K562 (cell line): ENCODE measurements at regions not wholly inside any gene's neighbourhood (a gene's known extent, or its start where the extent isn't known, plus 50 kb on each side); places are given as distances from the start of the nearest gene placed in this dataset.

Experiments used
- CTCF ChIP-seq, 3 experiments: IDR thresholded peaks in 2 of 3; conservative IDR thresholded peaks in 1 of 3; 2 replicates each; pipeline ENCODE4 v1.5.1; 2011 to 2012; ENCODE audit warnings: low read length in 3 of 3, mild to moderate bottlenecking in 3 of 3, control low read depth in 2 of 3, improper control_type of control experiment in 1 of 3, inconsistent platforms in 1 of 3, low read depth in 1 of 3, mixed read lengths in 1 of 3, moderate library complexity in 1 of 3; ENCODE audit not compliant: insufficient read depth in 2 of 3
- GTF2A2 ChIP-seq: IDR thresholded peaks from 2 replicates; pipeline ENCODE4 v1.6.1; 2016; ENCODE audit warnings: mild to moderate bottlenecking, missing genetic modification characterization, missing compliant biosample characterization
- JUND ChIP-seq, 2 experiments: IDR thresholded peaks; 2 replicates in 1 of 2; 3 replicates in 1 of 2; pipeline ENCODE4 v1.6.1; 2011; ENCODE audit warnings: borderline replicate concordance in 2 of 2, low read depth in 2 of 2, low read length in 2 of 2, improper control_type of control experiment in 1 of 2, missing biosample characterization in 1 of 2, missing genetic modification characterization in 1 of 2, missing genetic modification reagents in 1 of 2
- RNF2 ChIP-seq: sonication (generic); IDR thresholded peaks from 2 replicates; pipeline ENCODE4 v1.6.1; 2016
- SETDB1 ChIP-seq: IDR thresholded peaks from one replicate; pipeline ENCODE4 v1.6.1; 2012; ENCODE audit warnings: low read length, control low read depth, inconsistent platforms
- SMARCA4 ChIP-seq: fragments of 450-650 bp; IDR thresholded peaks from 2 replicates; pipeline ENCODE4 v1.6.1; 2016
- ZFX ChIP-seq: sonication (generic); formaldehyde crosslinking; IDR thresholded peaks from 2 replicates; pipeline ENCODE4 v1.8.0; 2022; ENCODE audit warnings: mild to moderate bottlenecking, missing genetic modification reagents, moderate library complexity
- ZNF77 ChIP-seq: fragments of 250-450 bp; sonication (Bioruptor Pico); IDR thresholded peaks from 2 replicates; pipeline ENCODE4 v1.5.0; 2020

- no peak for TF ChIP-seq SETDB1
- TF ChIP-seq CTCF (IDR thresholded peaks at IDR 0.05 in 2 of 3, conservative IDR thresholded peaks at IDR 0.05 in 1 of 3; ENCODE audit: insufficient read depth in 2 of 3, low read depth in 1 of 3, low read length in 3 of 3) = no peak
- TF ChIP-seq SMARCA4 = no peak
- TF ChIP-seq JUND (IDR thresholded peaks at IDR 0.05; ENCODE audit: borderline replicate concordance, low read depth, low read length) = no peak
- TF ChIP-seq JUND (tag; IDR thresholded peaks at IDR 0.05; ENCODE audit: borderline replicate concordance, low read depth, low read length) = no peak
- no peak for TF ChIP-seq GTF2A2
- no peak for TF ChIP-seq ZFX (CRISPR knock-in tag)
- TF ChIP-seq ZNF77 = no peak
- no peak for TF ChIP-seq RNF2
These were observed 204.8 kb downstream of the ABHD5 start for GRCh38 chr3:43895573-43895972.
